Tibial artery (tissue), 4 donors: ENCODE measurements at regions not wholly inside any gene's neighbourhood (a gene's known extent, or its start where the extent isn't known, plus 50 kb on each side); places are given as distances from the start of the nearest gene placed in this dataset.

ENCODE experiments used
- DNase-seq, 2 donors: peaks; one replicate each; pipeline ENCODE4 v3.0.0-alpha.2; 2019
- H3K27ac ChIP-seq, 2 donors: fragments of 200-600 bp; sonication (generic) in 1 of 2; 1 replicate in 1 of 2; 2 replicates in 1 of 2; pipeline ENCODE4 v1.5.1; 2018 to 2019; ENCODE audit warnings: mild to moderate bottlenecking in 1 of 2
- H3K27me3 ChIP-seq, 2 donors: fragments of 200-600 bp; sonication (generic) in 1 of 2; one replicate each; pipeline versions ENCODE4 v1.5.1 to v1.6.0; 2016 to 2019
- H3K36me3 ChIP-seq, 3 donors: fragments of 200-600 bp; sonication (generic) in 2 of 3; one replicate each; pipeline ENCODE4 v1.5.1; 2016 to 2019; ENCODE audit warnings: mild to moderate bottlenecking in 2 of 3
- H3K4me1 ChIP-seq, 4 donors: fragments of 200-600 bp; sonication (generic) in 2 of 4; 1 replicate in 3 of 4; 2 replicates in 1 of 4; pipeline ENCODE4 v1.5.1; 2016 to 2019
- H3K4me3 ChIP-seq, 2 donors: fragments of 200-600 bp; sonication (generic) in 1 of 2; 1 replicate in 1 of 2; 2 replicates in 1 of 2; pipeline ENCODE4 v1.5.1; 2018 to 2019; ENCODE audit warnings: mild to moderate bottlenecking in 2 of 2
- H3K9me3 ChIP-seq, 3 donors: fragments of 200-600 bp; sonication (generic) in 1 of 3; one replicate each; pipeline ENCODE4 v1.5.1; 2016 to 2019
- CTCF ChIP-seq, 2 experiments: fragments of 200-600 bp in 1 of 2; fragments of 450-650 bp in 1 of 2; IDR thresholded peaks; one replicate each; pipeline ENCODE4 v1.5.1; 2017 to 2019; ENCODE audit warnings: antibody characterized with exemption in 2 of 2, mild to moderate bottlenecking in 1 of 2, moderate library complexity in 1 of 2
- intact Hi-C: fragments of 100-400 bp; cut with DNase I; formaldehyde crosslinking; loops from one replicate; pipeline ENCODE4 v1.15.0; 2023; ENCODE audit warnings: low total_unique reads

GRCh38 chr2:6626401-6627012 is 239.2 kb downstream of the CMPK2 start:
- DNase-seq, result no peak
- H3K27me3 ChIP-seq, result no peaks in the 10 kb centered on the region
- H3K27ac ChIP-seq, result no peak overlapping the region
- H3K4me3 ChIP-seq, result no peak overlapping the region
- H3K4me1 ChIP-seq, result no peaks in the 10 kb centered on the region
- no peaks in the 10 kb centered on the region for H3K9me3 ChIP-seq
- intact Hi-C loops, result no loop called here
- no peaks in the 10 kb centered on the region for H3K36me3 ChIP-seq
- TF ChIP-seq CTCF (IDR thresholded peaks at IDR 0.05), result no peak

- Histone ChIP-seq H3K27me3 (no peaks in the 10 kb centered on the region), H3K9me3 (no peaks in the 10 kb centered on the region), H3K36me3 (no peaks in the 10 kb centered on the region), H3K4me1 (no peaks in the 10 kb centered on the region), H3K27ac (no peak overlapping the region), H3K4me3 (no peak overlapping the region)
- no peak for TF ChIP-seq CTCF (IDR thresholded peaks at IDR 0.05)
- DNase-seq, result no peak
- intact Hi-C loops, result no loop called here
Measured at GRCh38 chr2:6627316-6627715, 238.4 kb downstream of the CMPK2 start.

- Histone ChIP-seq H3K4me3 (no peak overlapping the region), H3K36me3 (no peaks in the 10 kb centered on the region), H3K27me3 (no peaks in the 10 kb centered on the region), H3K9me3 (no peaks in the 10 kb centered on the region), H3K27ac (no peak overlapping the region), H3K4me1 (no peaks in the 10 kb centered on the region)
- no peak for DNase-seq
- no peak for TF ChIP-seq CTCF (IDR thresholded peaks at IDR 0.05)
- intact Hi-C loops, result no loop called here
Measured at GRCh38 chr2:6630209-6630608, 235.5 kb downstream of the CMPK2 start.

- no peak for DNase-seq
- no peaks in the 10 kb centered on the region for H3K36me3 ChIP-seq
- no peaks in the 10 kb centered on the region for H3K4me1 ChIP-seq
- H3K27me3 ChIP-seq, result no peaks in the 10 kb centered on the region
- H3K9me3 ChIP-seq, result no peaks in the 10 kb centered on the region
- TF ChIP-seq CTCF (IDR thresholded peaks at IDR 0.05), result no peak
- no peak overlapping the region for H3K27ac ChIP-seq
- H3K4me3 ChIP-seq, result no peak overlapping the region
- intact Hi-C loops, result no loop called here
Measured at GRCh38 chr2:6635296-6635695, 230.4 kb downstream of the CMPK2 start.

GRCh38 chr2:6637330-6637729 is 228.4 kb downstream of the CMPK2 start:
- intact Hi-C loops, result no loop called here
- DNase-seq, result no peak
- H3K4me3 ChIP-seq, result no peak overlapping the region
- H3K4me1 ChIP-seq, result no peaks in the 10 kb centered on the region
- H3K27me3 ChIP-seq, result no peaks in the 10 kb centered on the region
- no peak overlapping the region for H3K27ac ChIP-seq
- TF ChIP-seq CTCF (IDR thresholded peaks at IDR 0.05), result no peak
- no peaks in the 10 kb centered on the region for H3K36me3 ChIP-seq
- no peaks in the 10 kb centered on the region for H3K9me3 ChIP-seq
